Activated naive CD4-positive, alpha-beta T cell treated with anti-CD3 and anti-CD28 coated beads, Interleukin-2, amount 10 ng/mL, durations not matched to agents 7 days and 5 days (primary cell): ENCODE measurements at regions not wholly inside any gene's neighbourhood (a gene's known extent, or its start where the extent isn't known, plus 50 kb on each side); places are given as distances from the start of the nearest gene placed in this dataset.
"Not testable (repeated sequence)": the region's sequence is repeated elsewhere in the genome, so short reads cannot be mapped to it uniquely, and the experiment has no call there.

Source experiments
- CTCF ChIA-PET: fragments of 350-600 bp; sonication (Branson Sonifier 250); formaldehyde crosslinking; loops from one replicate; lab custom pipeline; 2021; ENCODE audit warnings: antibody characterized with exemption; lab: Charles Lee
- DNase-seq: peaks from one replicate; pipeline ENCODE4 v3.0.0-alpha.2; 2020
- H3K27ac Mint-ChIP-seq: one replicate; pipeline ENCODE4 v1.8.0; 2021; ENCODE audit warnings: mild to moderate bottlenecking, moderate library complexity, mixed read lengths
- H3K27me3 Mint-ChIP-seq: one replicate; pipeline ENCODE4 v1.8.0; 2021; ENCODE audit warnings: mild to moderate bottlenecking, mixed read lengths
- H3K36me3 Mint-ChIP-seq: one replicate; pipeline ENCODE4 v1.8.0; 2021; ENCODE audit warnings: mixed read lengths
- H3K4me1 Mint-ChIP-seq: one replicate; pipeline ENCODE4 v1.8.0; 2021; ENCODE audit warnings: mixed read lengths
- H3K4me3 Mint-ChIP-seq: one replicate; pipeline ENCODE4 v1.8.0; 2021; ENCODE audit warnings: mild to moderate bottlenecking, moderate library complexity, mixed read lengths
- H3K9me3 Mint-ChIP-seq: one replicate; pipeline ENCODE4 v1.8.0; 2021; ENCODE audit warnings: mixed read lengths

DNA sequence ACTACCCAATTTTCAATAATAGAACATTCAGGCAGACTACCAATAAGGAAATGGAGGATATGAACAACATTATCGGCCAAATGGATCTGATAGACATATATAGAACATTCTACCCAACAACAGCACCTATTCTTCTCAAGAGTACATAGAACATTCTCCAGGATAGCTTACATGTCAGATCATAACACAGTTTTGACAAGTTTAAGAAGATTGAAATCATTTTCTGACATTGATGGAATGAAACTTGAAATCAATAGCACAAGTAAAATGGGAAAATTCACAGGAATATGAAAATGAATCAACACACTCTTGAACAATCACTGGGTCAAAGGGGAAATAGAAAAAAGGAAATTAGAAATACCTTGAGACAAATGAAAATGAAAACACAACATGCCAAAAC lies 94.6 kb upstream of the MEGF10 start:
- Mint-ChIP-seq H3K4me1 (no peaks in the 10 kb centered on the region), H3K27ac (no peak overlapping the region), H3K27me3 (peaks cover 10% of the 10 kb centered on the region), H3K36me3 (no peaks in the 10 kb centered on the region), H3K9me3 (no peaks in the 10 kb centered on the region), H3K4me3 (no peak overlapping the region)
- no peak for DNase-seq
- CTCF ChIA-PET, result no interaction called here

DNA sequence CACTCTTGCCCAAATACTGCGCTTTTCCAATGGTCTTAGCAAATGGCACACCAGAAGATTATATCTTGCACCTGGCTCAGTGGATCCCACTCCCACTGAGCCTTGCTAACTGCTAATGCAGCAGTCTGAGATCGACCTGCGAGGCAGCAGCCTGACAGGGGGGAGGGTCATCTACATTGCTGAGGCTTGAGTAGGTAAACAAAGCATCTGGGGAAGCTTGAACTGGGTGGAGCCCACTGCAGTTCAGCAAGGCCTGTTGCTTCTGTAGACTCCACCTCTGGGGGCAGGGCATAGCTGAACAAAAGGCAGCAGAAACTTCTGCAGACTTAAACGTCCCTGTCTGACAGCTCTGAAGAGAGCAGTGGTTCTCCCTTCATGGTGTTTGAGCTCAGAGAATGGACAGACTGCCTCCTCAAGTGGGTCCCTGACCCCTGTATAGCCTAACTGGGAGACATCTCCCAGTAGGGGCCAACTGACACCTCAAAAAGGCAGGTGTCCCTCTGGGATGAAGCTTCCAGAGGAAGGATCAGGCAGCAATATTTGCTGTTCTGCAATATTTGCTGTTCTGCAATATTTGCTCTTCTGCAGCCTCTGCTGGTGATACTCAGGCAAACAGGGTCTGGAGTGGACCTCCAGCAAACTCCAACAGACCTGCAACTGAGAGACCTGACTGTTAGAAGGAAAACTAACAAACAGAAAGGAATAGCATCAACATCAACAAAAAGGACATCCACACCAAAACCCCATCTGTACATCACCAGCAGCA lies 93.0 kb upstream of the MEGF10 start:
- H3K9me3 Mint-ChIP-seq, H3K27me3 Mint-ChIP-seq, H3K36me3 Mint-ChIP-seq, CTCF ChIA-PET, H3K27ac Mint-ChIP-seq, H3K4me1 Mint-ChIP-seq, DNase-seq, H3K4me3 Mint-ChIP-seq: not testable (repeated sequence)

DNA sequence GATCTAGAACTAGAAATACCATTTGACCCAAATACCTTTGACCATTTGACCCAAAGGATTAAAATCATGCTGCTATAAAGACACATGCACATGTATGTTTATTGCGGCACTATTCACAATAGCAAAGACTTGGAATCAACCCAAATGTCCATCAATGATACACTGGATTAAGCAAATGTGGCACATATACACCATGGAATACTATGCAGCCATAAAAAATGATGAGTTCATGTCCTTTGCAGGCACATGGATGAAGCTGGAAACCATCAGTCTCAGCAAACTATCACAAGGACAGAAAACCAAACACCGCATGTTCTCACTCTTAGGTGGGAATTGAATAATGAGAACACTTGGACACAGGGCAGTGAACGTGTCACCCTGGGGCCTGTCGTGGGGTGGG lies 87.9 kb upstream of the MEGF10 start:
- DNase-seq, CTCF ChIA-PET, H3K36me3 Mint-ChIP-seq, H3K27ac Mint-ChIP-seq, H3K27me3 Mint-ChIP-seq, H3K4me1 Mint-ChIP-seq, H3K9me3 Mint-ChIP-seq, H3K4me3 Mint-ChIP-seq: not testable (repeated sequence)

DNA sequence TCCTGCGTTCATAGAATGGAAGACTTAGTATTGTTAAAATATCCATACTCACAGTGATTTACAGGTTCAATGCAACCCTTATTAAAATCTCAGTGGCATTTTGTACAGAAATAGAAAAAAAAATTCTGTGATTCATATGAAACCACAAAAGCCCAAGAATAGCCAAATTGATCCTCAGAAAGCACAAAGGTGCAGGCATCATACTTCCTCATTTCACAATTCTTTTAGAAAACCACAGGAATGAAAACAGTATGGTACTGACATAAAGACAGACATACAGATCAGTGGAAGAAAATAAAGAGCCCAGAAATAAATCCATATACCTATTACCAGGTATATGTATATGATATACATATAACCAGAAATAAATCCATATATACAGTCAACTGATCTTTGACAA lies 86.8 kb upstream of the MEGF10 start:
- peaks cover 1% of the 10 kb centered on the region for H3K9me3 Mint-ChIP-seq
- CTCF ChIA-PET, result no interaction called here
- H3K27ac Mint-ChIP-seq, result no peak overlapping the region
- no peaks in the 10 kb centered on the region for H3K36me3 Mint-ChIP-seq
- H3K4me3 Mint-ChIP-seq, result no peak overlapping the region
- H3K4me1 Mint-ChIP-seq, result no peaks in the 10 kb centered on the region
- DNase-seq, result no peak
- peaks cover 3% of the 10 kb centered on the region for H3K27me3 Mint-ChIP-seq

DNA sequence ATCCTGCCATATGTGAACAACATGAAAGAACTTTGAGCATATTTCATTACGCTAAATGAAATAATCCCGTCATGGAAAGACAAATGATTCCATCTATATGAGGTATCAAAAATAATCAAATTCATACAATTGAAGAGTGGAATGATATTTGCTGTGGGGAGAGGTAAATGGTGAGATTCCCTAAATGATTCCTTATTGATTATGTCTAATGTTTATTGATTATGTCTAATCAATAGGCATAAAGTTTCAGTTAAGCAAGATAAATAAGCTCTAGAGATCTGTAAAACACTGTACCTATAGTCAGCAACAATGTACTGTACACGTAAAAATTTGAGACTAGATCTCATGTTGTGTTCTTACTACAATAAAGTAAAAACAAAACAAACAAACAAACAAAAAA lies 85.4 kb upstream of the MEGF10 start:
- H3K27me3 Mint-ChIP-seq, result peaks cover 3% of the 10 kb centered on the region
- H3K4me3 Mint-ChIP-seq, result no peak overlapping the region
- DNase-seq, result no peak
- H3K27ac Mint-ChIP-seq, result no peak overlapping the region
- no peaks in the 10 kb centered on the region for H3K36me3 Mint-ChIP-seq
- CTCF ChIA-PET, result no interaction called here
- peaks cover 1% of the 10 kb centered on the region for H3K9me3 Mint-ChIP-seq
- H3K4me1 Mint-ChIP-seq, result no peaks in the 10 kb centered on the region

DNA sequence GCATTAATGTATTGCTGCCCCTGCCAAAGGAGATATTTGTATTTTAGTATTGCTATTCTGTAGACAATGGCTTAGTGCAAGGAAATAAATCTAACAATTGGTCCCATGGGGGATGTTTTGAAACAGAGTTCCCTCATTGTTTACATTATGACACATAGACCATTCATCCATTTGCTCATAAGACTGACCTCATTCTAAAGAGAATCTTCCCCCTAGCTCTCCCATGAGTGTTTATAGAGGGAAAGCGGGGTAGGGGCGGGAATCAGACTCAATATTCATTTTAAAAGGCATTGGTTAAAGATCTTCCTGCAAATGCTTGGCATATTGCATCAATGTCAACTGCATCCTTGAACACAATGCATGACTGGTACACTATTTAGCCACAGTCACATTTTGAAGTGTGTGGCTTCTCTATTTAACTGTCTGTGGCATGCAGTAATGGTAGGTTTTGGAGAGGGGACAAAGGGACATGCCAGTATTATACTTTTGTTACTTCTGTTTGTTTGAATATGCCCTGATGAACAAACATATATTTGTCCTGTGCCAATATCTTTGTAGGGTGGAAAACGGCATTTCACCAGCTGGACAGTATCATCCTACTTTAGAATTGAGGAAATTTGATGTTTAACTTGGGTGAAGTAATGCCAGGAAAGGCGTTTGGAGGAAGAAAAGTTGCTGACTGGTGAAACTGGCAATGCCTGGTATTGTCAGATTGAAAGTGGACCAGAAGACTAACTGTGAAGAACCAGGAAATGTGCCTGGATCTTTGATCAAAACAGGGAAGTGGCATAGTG lies 84.1 kb upstream of the MEGF10 start:
- H3K27ac Mint-ChIP-seq, result no peak overlapping the region
- no peaks in the 10 kb centered on the region for H3K36me3 Mint-ChIP-seq
- H3K4me1 Mint-ChIP-seq, result no peaks in the 10 kb centered on the region
- no peak for DNase-seq
- CTCF ChIA-PET, result no interaction called here
- H3K27me3 Mint-ChIP-seq, result peaks cover 3% of the 10 kb centered on the region
- H3K9me3 Mint-ChIP-seq, result peaks cover 1% of the 10 kb centered on the region
- no peak overlapping the region for H3K4me3 Mint-ChIP-seq

DNA sequence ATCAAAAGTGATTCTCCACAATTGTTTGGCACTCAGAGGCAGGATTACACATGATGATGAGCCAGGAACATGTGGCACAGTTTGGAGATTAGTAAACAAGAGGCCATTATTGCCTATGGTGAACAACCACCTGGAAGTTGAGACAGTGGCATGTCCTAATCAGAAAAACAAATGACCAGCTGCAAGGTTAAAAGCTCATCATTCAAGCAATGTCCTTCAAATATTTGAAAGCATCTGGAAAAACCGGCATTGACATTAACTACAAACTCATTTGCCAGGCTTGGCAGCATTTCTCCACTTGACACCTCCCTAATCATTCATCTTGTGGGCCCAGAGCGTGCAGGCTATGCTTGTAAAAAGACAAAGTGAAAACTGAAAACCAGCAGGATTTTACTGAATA lies 80.6 kb upstream of the MEGF10 start:
- CTCF ChIA-PET, result no interaction called here
- Mint-ChIP-seq H3K4me1 (no peaks in the 10 kb centered on the region), H3K27ac (no peak overlapping the region), H3K36me3 (no peaks in the 10 kb centered on the region), H3K4me3 (no peak overlapping the region), H3K27me3 (peaks cover 13% of the 10 kb centered on the region), H3K9me3 (no peaks in the 10 kb centered on the region)
- DNase-seq, result no peak

DNA sequence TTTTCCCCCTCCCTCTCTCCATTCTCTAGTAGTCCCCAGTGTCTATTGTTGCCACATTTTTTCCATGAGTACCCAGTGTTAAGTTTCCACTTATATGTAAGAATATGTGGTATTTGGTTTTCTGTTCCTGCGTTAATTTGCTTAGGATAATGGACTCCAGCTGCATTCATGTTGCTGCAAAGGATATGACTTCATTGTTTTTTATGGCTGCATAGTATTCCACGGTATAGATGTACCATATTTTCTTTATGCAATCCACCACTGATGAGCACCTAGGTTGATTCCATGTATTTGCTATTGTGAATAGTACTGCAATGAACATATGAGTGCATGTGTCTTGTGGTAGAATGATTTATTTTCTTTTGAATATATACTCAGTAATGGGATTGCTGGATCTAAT lies 77.4 kb upstream of the MEGF10 start:
- no peak overlapping the region for H3K4me3 Mint-ChIP-seq

DNA sequence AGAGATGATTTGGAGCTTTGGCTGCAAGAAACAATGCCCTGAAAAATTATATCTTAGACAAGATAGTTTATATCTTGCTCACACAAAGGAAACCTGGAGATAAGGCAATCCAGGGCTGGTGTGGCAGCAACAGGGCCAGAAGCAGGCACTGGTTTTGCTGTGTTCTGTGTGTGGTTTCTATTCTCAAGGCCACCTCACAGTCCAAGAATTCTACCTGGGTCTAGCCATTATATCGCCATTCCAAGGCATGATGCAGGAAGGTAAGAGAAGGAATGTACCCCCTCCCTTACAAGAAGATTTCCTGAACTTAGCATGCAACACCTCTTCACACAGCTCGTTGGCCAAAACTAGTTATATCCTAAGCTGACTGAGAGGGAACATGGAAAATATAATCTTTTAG lies 74.5 kb upstream of the MEGF10 start:
- DNase-seq, result no peak
- peaks cover 20% of the 10 kb centered on the region for H3K27me3 Mint-ChIP-seq
- no peak overlapping the region for H3K27ac Mint-ChIP-seq
- no peaks in the 10 kb centered on the region for H3K36me3 Mint-ChIP-seq
- H3K4me1 Mint-ChIP-seq, result no peaks in the 10 kb centered on the region
- H3K9me3 Mint-ChIP-seq, result no peaks in the 10 kb centered on the region
- no peak overlapping the region for H3K4me3 Mint-ChIP-seq
- CTCF ChIA-PET, result no interaction called here

More for the DNA sequence above, 77.4 kb upstream of the MEGF10 start:
- no peaks in the 10 kb centered on the region for H3K4me1 Mint-ChIP-seq
- no peak for DNase-seq
- H3K27me3 Mint-ChIP-seq, result peaks cover 10% of the 10 kb centered on the region
- H3K27ac Mint-ChIP-seq, result no peak overlapping the region
- CTCF ChIA-PET, result no interaction called here
- no peaks in the 10 kb centered on the region for H3K9me3 Mint-ChIP-seq
- no peaks in the 10 kb centered on the region for H3K36me3 Mint-ChIP-seq

DNA sequence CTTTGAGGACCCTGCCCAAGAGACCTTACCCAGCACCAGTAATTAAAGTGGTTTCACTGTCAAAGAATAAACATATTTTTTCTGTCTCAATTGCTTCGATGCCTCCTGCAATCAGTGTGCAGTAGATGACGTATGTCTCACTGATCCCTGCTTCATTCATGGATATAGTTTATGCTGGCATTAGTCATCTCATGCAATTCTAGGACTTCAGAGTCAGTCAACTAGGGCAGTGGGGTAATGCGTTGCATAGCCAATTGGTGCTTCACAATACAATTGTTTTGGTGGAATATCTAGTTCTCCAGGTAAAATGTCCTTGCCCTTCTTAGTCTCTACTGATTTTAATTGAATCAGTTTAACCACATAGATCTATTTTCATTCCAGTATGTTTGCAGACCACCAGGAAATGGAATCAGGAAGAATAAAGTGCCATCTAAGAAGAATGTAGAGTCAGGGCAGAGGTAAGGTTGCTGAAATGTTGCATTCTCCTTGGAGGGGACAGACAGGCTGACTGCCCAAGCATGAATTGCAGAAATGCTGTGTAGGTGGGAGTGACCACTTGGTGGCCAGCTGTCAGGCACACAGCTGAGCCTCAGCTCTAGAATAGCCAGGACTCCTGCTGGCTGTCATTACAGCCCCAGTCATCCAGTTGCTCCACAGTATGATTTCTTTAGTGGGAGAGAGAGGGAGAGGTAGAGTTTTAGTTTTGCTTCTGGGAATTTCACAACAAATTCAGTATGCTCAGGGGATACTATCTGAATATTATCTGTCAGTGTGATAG lies 73.5 kb upstream of the MEGF10 start:
- DNase-seq, result no peak
- Mint-ChIP-seq H3K4me3 (no peak overlapping the region), H3K36me3 (no peaks in the 10 kb centered on the region), H3K4me1 (no peaks in the 10 kb centered on the region), H3K27me3 (peaks cover 14% of the 10 kb centered on the region), H3K27ac (no peak overlapping the region), H3K9me3 (no peaks in the 10 kb centered on the region)
- CTCF ChIA-PET, result no interaction called here

DNA sequence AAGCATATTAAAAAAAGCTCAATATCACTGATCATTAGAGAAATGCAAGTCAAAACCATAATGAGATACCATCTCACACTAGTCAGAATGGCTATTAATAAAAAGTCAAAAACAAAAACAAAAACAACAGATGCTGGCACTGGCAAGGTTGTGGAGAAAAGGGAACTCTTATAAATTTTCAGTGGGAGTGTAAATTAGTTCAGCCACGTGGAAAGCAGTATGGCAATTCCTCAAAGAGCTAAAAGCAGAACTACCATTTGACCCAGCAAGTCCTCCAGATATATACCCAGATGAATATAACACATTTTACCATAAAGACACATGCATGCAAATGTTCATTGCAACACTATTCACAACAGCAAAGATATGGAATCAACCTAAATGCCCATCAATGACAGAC lies 68.7 kb upstream of the MEGF10 start:
- H3K9me3 Mint-ChIP-seq, DNase-seq, CTCF ChIA-PET, H3K4me3 Mint-ChIP-seq, H3K4me1 Mint-ChIP-seq, H3K36me3 Mint-ChIP-seq, H3K27ac Mint-ChIP-seq: not testable (repeated sequence)
- peaks cover 25% of the 10 kb centered on the region for H3K27me3 Mint-ChIP-seq

DNA sequence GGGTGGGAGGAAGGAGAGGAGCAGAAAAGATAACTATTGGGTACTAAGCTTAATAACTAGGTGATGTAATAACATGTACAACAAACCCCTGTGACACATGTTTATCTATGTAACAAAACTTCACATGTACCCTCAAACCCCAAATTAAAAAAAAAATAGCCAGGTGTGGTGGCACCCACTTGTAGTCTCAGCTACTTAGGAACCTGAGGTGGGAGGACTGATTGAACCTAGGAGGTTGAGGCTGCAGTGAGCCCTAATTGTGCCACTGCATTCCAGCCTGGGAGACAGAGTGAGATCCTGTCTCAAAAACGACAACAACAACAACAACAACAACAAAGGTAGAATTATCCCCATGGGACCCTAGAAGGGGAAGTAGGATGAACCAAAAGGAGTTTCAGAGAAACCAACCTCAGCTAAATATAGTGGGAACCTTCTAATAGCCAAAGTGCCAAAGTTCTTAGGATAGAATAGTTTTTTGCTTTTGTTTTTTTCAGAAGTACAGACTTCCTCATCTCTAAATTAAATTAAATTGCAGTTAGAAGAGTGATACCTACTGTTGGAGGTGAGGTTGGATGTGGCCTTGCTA lies 67.9 kb upstream of the MEGF10 start:
- H3K27me3 Mint-ChIP-seq, result peaks cover 32% of the 10 kb centered on the region
- H3K36me3 Mint-ChIP-seq, DNase-seq, H3K4me3 Mint-ChIP-seq, H3K4me1 Mint-ChIP-seq, CTCF ChIA-PET, H3K9me3 Mint-ChIP-seq, H3K27ac Mint-ChIP-seq: not testable (repeated sequence)

DNA sequence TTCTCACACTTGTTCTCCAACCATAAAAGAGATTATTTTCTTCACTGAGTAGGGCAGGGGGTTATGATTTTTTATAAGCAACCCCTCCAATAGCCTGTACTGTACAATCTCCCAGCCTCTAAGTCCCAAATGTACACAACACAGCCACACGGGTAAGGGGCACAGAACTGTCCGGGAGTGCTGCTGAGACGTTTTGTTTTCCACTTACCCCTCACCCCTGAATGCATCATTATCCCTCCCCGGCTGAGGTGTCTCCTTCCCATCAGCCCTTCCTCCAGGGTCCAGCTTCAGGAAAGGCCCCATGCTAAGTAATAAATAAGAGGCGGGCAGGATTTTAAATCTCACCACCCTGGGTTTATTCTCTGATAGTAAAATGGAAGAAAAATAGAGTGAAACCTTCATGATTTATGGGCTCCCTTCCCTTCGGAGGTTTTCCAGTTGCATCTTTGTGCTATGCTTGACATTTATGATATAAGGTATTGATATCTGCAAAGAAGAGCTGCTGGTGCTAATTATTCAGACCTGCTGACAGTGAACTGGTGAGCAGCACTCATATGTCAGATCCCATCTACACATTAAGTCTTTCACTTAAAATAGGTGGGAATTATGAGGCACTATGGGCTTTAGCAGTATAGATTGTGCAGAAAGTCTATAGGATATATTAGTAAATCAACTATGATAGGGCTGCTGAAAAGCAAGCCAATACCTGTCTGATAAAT lies 67.2 kb upstream of the MEGF10 start:
- Mint-ChIP-seq H3K4me1 (no peaks in the 10 kb centered on the region), H3K9me3 (peaks cover 2% of the 10 kb centered on the region), H3K36me3 (no peaks in the 10 kb centered on the region), H3K27me3 (peaks cover 32% of the 10 kb centered on the region), H3K27ac (no peak overlapping the region), H3K4me3 (no peak overlapping the region)
- CTCF ChIA-PET, result no interaction called here
- no peak for DNase-seq

DNA sequence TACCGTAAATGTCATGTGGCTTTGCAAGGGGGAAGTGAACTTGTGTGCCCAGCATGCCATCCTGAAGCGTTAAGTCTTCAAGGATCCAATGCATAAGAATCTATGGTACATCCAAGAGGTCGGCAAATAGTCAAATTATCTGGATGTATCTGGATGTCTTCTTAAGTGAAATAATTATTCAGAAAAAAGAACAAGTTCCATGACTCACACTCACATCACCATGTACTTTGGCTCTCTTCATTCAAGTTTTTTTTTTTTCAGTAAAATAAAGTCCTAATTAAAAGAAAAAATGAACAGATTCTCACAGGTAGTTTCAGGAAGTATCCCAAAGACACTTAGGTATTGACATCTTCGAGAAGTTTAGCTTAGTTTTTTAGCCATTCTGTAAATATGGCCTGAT lies 62.7 kb upstream of the MEGF10 start:
- CTCF ChIA-PET, result no interaction called here
- Mint-ChIP-seq H3K4me1 (peaks cover 16% of the 10 kb centered on the region), H3K27me3 (peaks cover 27% of the 10 kb centered on the region), H3K36me3 (no peaks in the 10 kb centered on the region), H3K9me3 (peaks cover 2% of the 10 kb centered on the region), H3K27ac (no peak overlapping the region), H3K4me3 (no peak overlapping the region)
- no peak for DNase-seq
